ENCODE measurements at regions not wholly inside any gene's neighbourhood (a gene's known extent, or its start where the extent isn't known, plus 50 kb on each side); places are given as distances from the start of the nearest gene placed in this dataset.

GRCh38 chr2:18094277-18094676 lies 215.8 kb downstream of the KCNS3 start:
- TF ChIP-seq CTCF (IDR thresholded peaks at IDR 0.05), result no peak
- TF ChIP-seq ZFX (IDR thresholded peaks at IDR 0.05; ENCODE audit: borderline replicate concordance), result no peak
